T follicular helper cell (primary cell): ENCODE measurements at regions not wholly inside any gene's neighbourhood (a gene's known extent, or its start where the extent isn't known, plus 50 kb on each side); places are given as distances from the start of the nearest gene placed in this dataset.

Experiments used
- DNase-seq: peaks from one replicate; pipeline ENCODE4 v3.0.0-alpha.2; 2020; ENCODE audit warnings: low read depth

DNA sequence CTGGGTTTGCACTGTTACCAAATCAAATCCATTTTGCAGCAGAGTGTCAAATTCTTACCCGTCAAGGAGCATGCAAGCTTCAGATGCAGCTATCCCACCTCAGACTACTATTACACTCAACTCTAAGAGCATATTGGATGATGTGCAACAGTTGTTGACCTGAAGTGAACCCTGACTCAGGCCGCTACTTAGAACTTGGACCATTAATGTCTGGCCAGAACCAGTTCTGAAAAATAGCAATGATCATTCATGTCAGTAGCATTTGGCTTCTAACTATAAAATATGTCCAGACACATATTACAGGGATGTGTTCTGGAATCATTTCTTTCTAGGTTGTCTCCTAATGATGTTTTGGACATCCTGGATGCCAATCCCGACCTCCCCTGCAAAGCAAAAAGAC is 135.5 kb upstream of the PKDCC start:
- no peak for DNase-seq

DNA sequence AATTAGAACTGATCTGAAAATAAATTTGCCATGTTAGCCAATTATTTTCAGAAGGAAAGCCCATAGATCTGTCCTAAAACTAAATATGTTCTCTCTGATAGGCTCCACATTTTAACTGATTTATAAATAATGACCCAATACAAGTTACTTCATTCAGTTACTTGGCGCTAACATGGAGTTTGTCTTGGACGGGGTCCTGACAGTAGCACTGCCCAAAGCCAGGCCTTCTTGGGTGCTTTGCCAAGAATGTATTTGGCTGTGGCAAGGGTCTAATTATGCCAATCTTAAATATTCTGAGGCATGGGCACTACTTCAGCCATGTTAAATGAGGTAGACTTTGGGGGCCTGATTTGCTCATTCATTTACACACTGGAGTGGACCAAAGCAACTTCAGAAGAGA is 135.0 kb upstream of the PKDCC start:
- DNase-seq: no peak

DNA sequence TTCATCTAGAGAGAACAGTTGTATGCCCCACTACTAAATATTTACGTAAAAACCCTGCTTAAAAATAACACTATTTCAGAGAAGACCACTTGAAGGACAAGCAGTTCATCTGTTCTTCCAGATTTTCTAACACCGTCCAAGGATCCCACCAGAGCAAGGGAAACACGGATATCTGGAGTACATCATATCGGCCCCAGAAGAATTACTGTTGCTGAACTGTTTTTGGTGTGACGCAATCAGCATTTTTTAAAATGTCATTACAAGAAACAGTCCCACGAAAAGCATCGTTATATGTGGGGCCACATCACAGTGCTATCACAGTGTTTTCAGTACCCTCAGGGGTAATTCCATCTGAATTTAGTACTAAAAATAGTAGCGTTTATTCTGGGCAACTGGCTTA is 134.5 kb upstream of the PKDCC start:
- no peak for DNase-seq

DNA sequence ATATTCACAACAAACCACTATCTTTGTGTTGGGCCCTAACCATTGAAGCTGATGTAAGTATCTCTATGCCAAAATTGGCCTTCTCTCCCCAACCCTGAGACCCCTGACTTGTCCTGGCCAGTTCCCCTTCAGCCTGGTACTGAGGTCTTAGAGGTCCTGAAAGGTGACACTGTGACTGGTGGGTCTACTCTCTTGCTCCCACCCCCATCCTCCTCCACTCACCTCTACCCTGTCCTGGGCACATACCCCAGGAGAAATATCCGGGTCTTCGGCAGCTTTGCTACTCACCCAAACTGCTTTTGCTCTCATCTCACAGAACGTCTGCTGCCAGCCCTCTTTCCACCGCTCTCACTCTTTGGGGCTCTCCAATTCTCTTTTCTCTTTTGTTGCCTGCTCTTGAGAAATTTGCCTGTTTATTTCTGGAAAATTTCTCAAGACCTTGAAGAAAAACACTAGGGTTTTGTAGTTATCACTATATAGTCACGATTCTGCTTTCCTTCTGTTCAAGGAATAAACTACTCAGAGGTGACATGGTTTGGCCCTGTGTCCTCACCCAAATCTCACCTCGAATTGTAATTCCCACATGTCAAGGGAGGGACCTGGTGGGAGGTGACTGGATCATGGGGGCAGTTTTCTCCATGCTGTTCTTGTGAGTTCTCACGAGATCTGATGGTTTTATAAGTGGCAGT is 133.8 kb upstream of the PKDCC start:
- no peak for DNase-seq

DNA sequence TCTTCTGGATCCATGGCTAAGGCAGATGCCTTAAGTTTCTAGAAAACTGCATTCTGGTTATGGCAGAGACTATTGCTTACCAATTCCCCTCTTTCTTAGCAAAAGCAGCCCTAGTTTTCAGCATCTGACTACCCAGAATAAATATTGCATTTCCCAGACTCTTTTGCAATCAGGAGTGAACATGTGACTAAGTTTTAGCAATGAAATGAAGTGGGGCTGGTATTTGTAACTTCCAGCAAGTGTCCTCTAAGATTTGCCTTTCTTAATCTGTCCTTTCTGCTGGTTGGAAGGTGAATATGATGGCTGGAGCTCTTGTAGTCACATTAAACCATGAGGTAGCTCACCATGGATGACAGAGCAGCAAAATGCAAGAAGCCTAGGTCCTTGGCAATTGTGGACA is 132.9 kb upstream of the PKDCC start:
- no peak for DNase-seq

DNA sequence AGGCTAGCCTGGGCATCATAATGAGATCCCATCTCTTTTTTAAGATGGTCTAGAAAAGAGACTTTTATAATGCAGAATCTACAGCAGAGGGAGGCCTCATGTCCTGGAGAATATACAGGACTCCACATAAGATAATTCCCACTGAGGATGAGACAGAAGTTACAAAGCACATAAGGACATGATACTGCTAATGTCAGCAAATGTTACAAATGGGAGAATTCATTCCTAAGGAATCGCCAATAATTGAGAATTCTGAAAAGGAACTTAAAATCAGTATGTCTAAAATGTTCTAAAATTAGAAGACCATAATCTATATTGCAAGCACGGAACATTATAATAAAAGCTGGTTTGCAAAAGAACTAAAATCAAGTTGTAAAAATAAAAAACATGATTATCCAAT is 131.6 kb upstream of the PKDCC start:
- DNase-seq: no peak

DNA sequence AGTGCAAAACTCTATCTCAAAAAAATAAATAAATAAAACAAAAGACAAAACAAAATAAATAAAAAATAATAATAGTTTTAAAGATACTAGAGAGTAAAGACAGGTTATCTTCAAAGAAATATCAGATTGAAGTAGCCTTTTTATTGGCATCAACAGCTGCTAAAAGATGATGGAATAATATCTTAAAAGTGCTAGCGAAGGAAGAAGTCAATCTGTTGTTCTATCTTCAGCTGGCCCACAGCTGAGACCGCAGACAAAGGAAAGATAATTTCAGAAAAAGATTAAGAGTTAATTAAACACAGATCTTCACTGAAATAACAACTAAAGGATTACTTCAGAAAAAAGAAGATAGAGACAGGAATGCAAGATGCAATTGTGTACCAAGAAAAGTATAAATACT is 130.2 kb upstream of the PKDCC start:
- no peak for DNase-seq

DNA sequence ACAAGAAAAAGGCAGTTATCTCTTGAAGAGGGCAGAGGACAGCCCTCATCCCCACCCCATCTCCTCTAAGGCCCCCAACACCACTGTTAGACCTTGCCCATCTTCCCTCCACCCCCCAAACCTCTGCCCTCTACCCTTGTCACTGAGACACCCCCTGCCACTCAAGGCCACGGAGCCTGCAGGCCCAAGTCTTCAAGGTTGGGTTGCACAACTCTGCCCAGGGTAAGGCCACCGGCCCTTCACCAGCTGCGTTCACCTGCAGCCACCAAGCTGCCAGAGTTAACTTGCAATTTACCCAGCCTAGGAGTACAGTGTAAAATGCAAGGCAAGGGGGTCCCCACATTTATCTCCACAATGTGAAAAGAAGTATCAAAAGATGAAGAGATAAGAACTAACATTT is 128.7 kb upstream of the PKDCC start:
- DNase-seq: no peak

DNA sequence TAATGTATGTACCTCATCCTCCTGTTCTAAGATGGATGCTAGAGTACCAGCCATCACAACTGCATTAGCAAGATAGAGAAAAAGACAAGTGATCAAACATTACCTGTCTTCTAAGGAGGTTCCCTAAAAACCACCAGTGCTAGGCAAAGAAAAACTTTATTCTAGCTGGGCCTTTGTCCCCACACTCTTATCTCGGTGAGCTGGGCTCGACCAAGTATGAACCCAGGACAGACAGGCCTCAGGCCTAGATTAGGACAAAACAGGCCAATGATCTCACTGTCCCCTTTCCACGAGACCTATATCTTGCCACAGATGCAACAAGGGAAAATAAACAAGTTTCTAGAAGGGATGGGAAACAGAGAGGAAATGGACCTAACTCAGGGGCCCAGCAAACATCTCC is 127.6 kb upstream of the PKDCC start:
- DNase-seq: no peak

DNA sequence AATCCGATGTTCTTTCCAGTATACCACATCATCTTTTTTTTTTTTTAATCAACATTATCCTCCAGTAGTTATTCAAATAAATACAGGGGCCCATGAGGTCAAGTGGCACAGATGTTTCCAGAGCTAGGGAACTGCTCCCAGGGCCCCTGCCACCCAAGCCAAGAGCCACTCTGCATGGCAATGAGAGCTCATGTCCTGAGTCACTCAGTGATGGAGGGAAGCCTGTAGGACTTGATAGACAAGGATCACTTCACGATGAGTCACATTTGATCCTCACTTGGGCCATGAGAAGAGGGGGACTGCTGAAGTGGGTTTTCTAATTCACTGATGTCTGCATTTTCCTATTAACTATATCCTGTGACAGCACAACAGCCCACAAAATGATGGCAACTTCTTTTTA is 127.0 kb upstream of the PKDCC start:
- no peak for DNase-seq

DNA sequence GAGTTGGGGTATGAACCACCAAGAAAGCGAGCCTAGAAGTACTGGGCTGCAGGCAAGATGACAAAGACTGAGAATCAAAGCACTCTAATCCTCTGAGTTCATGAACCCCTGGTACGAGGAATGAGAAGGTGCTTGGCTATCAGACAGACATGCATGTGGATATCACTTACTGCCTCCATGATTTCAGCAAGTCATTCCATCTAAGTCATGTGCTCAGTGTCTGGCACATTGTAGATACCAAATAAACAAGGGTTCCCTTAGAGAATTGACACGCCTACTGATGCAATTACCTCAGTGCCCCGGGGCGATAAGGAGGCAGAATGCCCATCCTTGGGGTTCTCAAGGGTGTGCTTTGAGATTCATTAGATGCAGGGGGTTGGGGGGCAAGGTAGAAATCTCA is 125.6 kb upstream of the PKDCC start:
- no peak for DNase-seq

DNA sequence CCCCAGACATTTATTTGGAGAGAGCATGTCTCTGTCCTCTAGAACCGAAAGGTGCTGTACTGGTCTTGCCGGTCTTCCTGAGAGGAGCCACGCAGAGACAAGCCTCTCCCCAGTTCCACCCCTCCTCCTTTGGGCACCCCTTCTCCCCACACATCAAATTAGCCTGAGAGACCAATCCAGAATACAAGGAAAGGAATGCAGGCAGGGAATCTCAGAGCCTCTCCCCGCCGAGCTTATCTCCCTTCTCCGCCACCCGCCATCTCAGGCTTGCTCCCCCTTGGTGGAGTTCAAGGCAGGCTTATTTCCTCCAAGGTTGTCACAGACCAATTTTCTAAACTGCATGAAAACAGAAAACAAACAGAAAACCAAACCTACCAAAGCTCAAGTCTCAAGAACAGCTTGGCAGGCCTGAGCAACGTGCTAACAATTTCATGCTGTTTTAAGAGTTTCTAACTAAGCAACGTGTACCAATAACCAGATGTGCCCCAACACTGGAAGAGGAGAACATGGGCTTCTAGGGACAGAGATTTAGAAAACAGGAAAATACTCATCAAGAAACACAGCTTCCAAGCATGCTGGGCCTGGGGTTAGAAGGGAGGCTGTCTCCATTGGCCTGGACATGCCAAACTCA is 124.5 kb upstream of the PKDCC start:
- no peak for DNase-seq

DNA sequence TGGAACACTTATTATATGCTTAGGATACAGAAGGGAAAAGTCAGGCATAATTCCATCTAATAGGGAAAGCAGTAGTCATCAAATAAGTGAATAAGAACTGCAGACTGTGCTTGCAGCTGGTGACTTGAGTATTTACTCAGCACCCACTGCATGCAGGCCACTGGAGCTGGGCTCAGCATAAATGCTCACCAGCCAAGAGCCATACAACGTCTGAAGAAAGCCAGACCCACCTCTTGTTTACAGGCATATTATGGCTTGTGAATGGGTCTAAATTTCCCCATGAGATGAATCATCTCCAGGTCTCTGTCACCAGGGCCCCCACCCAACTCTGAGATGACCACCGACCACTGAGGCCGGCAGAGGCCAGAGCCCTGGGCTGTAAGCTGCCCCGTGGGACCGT is 123.8 kb upstream of the PKDCC start:
- no peak for DNase-seq

DNA sequence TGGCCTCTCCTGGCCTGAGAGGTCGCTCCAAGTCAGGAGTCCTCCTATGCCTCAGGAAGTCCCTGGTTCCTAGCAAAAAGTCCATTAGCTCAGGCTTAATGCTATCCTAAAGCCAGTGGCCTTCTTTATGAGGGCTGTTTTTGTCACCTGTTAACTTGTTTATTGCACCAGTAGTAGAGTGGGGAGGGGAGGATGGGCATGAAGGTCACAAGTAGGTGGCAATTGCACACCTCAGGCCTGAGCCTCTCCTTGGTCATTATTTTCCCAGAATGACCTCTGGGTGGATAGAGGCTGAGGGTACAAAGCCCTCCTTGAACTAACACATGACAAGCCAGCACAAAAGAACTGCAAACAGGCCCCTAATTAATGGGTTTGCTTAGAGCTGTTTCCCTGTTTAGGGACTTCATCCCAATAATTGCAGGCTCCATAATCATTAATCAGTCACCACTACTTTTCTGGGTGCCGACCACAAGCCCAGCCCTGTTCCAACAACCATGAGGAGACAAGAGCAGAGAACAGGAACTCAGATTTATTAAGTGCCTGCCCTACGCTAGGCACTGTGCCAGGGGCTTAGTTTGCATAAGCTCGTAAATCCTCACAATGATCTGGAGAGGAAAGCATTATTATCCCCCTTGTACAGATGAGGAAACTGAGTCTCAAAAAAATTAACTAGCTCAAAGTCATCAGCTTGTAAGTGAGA is 123.0 kb upstream of the PKDCC start:
- no peak for DNase-seq

DNA sequence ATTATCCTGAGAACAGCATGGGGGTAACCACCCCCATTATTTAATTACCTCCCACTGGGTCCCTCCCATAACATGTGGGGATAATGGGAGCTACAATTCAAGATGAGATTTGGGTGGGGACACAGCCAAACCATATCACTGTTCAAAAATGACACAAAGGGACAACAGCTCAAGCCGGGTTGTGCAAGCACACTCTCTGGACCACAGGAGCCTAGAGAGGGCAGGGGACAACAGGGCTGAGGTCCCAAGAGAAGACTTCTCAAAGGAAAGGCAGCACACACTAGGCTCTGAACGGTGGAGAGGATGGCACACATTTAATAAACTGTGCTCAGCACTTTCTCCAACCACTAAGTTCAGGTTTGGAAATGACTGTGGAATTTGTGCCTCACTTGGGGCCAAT is 122.1 kb upstream of the PKDCC start:
- no peak for DNase-seq

DNA sequence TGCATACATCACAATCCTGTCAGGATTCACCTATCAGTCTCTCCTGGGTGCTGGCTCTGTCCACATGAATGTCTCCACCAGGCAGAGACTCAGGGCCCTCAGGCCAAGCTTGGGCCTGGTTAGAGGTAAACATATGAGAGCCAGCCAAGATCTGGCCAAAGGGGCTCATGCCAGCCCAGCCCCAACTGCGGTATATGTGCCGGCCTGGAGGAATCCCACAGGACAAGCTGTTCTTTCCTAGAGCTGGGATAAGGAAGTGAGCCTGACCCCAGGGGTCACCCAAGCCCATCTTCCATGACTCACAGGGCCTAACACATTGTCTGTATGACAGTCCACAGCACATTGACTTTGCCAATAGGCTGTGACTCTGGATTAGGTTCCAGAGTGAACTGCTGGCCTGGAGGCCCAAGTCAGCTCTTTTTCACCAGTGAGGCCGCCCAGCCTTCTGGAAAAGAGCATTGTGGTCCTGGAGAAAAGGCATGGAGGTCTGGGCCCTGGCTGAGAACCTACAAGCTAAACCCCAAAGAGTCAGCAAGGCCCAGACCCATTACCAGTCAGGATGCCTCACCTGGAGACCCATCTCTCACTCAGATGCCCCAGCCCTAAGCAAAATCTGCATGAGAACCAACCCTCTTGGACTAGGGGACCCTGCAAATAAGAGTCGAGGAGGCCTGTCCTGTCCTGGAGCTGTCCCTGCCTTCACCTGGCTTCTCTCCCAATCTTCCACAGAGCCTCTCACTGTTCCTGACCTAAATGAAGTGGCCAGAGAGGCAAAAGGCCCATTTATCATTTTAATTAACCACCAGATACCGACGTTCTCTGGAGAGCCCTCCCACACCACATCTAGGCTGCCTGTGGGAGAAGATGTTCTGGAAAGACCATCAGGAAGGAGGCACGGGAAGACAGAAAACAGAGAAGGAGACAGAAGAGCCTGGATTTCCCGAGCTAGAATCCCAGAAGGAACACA is 120.9 kb upstream of the PKDCC start:
- DNase-seq: no peak

DNA sequence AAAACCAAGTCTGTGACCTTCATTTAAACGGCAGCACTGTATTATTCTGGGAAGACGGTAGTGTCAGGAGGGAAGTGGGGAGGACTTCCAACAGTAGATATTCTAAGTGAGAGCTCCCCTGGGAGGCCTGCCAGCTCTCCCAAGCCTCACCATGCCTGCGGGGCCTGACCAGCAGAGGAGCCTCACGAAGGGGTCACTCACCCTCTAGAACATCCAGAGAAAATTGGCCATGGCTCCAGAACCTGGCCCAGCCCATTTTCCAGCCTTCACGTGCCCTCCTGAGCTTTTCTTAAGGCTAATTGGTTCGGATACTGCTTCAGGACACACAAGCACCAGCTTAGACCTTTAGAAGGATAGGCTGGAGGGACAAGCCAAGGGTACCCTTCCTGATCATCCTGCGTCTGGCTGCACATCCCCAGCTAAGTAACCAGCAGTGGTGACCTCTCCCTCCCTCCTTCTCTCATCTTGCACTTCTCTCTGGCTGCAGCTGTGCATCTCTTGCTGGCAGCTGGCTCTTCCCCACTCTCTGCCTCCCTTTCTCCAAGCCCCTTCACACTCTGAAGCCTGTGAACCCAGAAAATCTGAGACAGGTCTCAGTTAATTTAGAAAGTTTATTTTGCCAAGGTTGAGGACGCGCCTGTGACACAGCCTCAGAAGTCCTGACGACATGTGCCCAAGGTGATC is 120.1 kb upstream of the PKDCC start:
- no peak for DNase-seq

DNA sequence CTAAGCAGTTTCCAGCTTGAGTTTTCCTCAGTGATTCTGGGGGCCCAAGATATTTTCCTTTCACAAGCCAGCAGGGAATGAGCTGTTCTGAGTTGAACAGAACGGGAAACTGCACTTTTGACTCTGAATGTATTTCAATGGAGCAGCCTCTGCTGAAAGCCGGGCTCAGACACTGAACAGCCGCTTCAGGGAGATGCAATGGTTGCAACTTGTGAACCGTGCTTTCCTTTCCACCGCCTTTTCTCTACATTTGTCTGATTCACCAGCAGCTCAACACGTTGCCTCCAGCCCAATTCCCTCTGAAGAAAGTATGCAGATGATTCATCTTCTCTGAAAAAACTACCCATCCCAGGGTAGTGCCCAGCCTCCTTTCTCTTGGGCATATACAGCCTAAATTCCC is 119.3 kb upstream of the PKDCC start:
- DNase-seq: no peak

DNA sequence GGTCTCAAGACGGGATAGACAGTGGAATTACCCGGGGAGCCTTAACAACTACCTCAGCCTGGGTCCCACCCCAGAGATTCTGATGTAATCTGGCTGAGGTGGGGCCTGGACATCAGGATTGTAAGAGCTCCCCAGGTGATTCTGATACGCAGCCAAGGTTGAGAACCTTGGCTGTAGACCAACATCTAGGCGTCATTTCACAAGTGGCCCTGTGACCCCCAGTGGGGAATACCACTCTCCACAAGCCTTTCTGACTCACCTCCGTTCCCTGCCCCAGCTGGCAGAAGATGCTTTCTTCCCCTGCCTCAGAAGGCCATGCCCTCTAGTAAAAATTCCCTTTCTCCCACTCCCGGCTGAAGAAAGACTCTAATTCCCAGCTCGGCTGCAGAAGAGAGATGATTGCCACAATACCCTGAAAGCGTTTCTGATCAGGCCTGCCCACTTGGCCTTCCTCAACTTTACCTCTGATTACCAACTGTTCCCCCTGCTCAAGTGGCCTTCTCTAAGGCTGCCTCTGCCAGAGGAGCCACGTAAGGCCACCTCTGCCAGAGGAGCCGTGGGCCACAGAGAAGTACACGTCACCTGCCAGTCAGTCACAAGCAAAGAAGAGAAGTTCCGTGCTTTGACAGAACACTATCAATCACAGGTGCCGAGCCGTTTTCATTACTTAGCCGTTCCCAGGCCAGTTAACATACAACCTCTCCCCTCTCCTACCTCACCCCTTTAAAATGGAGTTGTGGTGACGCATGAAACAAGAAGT is 116.8 kb upstream of the PKDCC start:
- no peak for DNase-seq

DNA sequence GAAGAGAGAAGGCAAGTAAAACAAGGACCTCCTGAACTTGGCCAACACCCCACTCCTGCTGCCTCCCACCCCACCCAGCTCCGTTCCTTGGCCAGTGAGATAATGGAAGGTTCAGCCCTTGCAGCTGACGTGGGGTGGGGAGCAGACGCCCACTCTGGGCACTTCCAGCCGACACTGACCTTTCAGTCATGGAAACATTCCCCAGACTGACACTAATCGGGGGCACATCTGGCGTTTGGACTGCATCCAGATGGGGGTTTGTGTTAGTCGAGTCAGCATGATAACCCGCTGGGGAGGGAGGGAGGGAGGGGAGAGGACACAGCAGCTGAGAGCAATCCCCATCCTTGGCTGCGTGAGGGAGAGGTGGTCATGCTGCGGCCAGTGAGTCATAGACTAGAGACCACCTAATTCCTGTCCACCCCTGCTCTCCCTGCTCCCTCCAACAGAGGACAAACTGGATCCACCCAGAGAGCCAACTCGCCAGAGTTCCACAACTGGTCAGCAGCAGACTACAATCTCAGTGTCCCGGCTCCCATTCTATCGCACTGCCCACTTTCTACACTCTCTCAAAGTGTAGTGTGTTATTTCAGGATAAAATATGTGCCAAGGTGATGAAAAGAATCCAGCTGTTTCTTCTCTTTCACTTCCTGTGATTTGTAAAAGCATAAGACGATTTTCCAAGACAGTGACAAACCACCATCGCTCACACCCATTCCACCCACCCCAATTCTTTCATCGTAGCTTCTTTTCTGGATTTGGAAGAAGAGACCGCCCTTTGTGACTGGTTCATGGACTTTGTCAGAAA is 115.4 kb upstream of the PKDCC start:
- DNase-seq: no peak
